HG02938 (cell line): ENCODE measurements at regions not wholly inside any gene's neighbourhood (a gene's known extent, or its start where the extent isn't known, plus 50 kb on each side); places are given as distances from the start of the nearest gene placed in this dataset.

Experiments
- ATAC-seq: cut with Tn5 transposase; IDR thresholded peaks from one replicate; pipeline ENCODE4 v1.9.1; 2021; ENCODE audit warnings: mild to moderate bottlenecking, moderate library complexity; ENCODE audit not compliant: unreplicated experiment

DNA sequence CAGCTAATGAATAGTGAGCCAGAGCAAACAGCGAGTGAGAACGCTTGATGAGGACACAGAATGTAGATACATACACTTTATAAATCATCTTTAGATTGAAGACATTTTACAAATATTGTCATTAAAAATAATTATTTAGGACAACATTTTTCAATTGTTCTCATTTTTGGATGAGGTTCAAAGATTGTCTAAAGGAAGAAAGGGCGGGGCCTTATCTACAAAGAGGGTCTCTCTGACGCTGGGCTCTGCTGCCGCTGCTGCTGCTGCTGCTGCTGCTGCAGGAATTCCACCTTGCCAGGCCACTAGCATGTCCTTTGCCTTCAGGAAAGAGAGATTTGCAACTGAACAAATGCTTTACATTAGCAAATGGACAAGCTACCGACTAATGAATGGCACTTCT lies 220.7 kb upstream of the TMEM161B start:
- ATAC-seq: no peak

GRCh38 chr5:88488561-88488960 lies 219.9 kb upstream of the TMEM161B start:
- no peak for ATAC-seq

DNA sequence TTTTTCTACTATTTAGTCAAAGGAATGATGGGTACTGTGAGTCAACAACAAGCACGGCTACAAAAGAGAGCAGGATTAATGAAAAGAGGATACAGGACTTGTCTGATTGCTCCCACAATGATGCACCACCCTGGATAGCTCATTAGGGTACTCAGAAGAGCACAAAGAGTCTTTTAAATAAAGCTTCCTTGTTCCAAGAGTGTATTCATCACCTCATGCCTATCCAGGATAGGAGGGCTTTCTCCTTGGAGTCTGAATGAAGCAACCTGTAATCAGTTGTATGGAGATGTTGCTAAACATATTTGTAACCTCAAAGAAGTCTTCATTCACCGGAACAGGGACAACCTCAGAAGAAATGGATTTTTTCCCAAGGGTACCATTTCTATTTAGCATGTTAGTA lies 219.5 kb upstream of the TMEM161B start:
- no peak for ATAC-seq

GRCh38 chr5:88487066-88487465 lies 218.4 kb upstream of the TMEM161B start:
- ATAC-seq: no peak

DNA sequence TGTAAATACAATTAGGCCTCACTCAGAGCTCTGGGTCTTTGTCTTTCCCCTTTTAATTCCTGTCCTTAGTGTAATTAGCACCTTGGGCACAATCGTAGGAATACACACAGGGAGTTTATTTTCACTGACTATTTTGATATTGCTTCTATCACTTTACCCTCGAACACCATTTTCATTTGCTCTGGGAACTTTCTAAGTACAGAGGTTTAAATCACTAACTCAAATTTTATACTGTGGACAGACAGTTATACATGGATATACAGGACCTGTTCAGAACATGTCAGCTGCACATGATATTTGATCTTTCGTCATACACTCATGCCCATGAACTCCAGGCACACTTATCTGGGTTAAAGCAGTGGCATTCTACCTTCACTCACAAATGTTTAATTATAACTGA lies 217.8 kb upstream of the TMEM161B start:
- ATAC-seq: no peak

GRCh38 chr5:88485531-88485930 lies 216.9 kb upstream of the TMEM161B start:
- ATAC-seq: no peak

DNA sequence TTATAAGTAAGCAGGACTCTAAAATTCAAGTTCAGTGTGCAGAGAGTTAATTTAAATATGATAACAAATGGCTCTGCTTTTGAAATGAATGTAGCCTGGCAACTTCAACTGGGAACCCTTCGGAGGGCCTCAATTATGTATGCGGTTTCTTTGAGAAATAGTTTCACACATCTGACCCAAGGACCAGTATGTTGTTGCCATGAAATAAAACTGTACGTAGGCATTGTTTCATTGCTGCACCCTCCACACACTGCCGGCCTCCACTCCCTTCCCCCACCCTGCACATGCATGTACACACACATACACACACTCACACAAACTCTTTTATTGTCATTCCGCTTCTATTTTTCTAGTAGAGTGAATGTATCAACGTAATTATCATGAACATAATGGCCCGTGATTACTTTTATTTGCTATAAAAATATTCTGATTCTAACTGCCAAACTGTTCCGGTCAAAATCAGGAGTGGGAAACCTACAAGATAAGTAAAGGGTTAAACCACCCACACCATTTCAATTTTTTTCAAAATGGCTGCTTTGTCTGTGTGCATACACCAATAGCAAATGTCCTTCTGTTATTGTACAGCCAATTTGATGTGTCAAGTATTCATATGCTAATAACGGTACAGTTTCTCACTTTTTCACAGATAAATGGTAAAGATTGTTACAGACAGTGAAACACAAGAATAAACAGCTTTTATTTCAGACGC lies 215.5 kb upstream of the TMEM161B start:
- no peak for ATAC-seq

DNA sequence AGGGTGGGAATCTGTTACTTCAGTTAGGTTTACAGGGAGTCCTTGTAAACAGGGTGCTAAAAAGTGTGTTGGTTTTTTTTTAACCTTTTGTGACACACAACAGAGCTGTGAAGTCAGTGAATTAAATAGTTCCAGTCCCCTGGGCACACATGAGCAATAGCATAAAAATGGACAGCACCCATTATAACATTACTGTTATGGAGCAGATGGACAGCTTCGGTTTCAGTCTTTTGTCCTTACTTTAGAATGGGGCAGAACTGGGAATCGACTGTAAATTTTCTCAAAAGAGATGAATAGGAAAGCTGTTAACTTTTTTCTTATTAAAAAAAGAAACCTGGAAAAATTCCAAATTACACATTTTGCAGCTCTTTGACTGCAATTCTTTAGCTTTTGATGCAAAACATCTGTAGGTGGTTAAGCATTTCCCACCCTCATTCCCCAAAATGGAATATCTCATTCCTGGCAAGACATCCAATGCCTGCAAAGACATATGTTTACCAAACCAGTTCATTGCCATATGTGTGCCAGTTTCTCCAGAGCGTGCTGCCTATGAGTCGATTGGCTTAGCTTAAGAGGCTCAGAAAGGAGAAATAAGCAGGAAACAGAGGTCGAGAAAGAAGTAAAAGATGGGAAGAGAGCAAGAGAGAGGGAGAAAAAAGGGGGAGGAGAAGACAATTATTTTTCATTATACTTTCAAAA lies 212.3 kb upstream of the TMEM161B start:
- ATAC-seq: no peak

- no peak for ATAC-seq
Measured at GRCh38 chr5:88480245-88480644, 211.6 kb upstream of the TMEM161B start.

DNA sequence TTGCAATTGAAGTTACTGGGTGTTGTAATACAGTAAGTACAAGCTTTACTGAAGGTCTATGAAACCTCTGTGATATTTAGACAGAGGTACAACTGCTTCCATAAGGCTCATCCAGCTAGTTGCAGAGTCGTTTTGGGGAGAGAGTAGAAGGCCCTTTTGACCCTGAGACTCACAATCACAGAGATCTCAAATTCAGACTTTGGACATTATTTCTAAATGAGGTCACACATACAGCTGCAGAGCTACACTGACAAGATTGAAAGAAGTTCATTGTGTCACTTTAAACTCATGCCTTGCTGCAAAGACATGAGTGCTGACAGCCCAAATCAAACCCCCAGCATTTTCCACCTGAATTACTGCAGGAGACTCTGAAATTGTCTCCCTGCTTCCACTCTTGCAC lies 205.9 kb upstream of the TMEM161B start:
- no peak for ATAC-seq

DNA sequence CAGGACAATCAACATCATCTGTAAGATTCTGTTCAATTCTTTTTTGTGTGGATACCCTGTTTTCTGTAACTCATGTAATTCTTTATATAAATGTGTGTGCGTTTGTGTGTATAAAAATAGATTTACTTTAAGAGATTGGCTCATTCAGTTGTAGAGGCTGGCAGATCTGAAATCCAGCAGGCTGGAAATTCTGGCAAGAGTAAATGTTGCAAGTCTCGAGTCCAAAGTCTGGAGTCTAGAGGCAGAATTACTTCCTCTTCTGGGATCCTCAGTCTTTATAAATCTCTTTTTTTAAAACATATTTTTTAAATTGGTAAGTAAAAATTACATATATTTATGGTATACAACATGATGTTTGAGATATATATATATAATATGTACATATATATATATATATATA lies 202.1 kb upstream of the TMEM161B start:
- ATAC-seq: no peak

GRCh38 chr5:88459971-88460370 lies 191.3 kb upstream of the TMEM161B start:
- no peak for ATAC-seq

GRCh38 chr5:88452820-88453219 lies 184.2 kb upstream of the TMEM161B start:
- ATAC-seq: no peak

GRCh38 chr5:88450239-88450638 lies 181.6 kb upstream of the TMEM161B start:
- ATAC-seq: no peak

GRCh38 chr5:88438006-88438405 lies 169.4 kb upstream of the TMEM161B start:
- no peak for ATAC-seq

- no peak for ATAC-seq
Measured at GRCh38 chr5:88436290-88436689, 167.6 kb upstream of the TMEM161B start.

- ATAC-seq: no peak
Measured at GRCh38 chr5:88428633-88429032, 160.0 kb upstream of the TMEM161B start.

- no peak for ATAC-seq
Measured at GRCh38 chr5:88426441-88426840, 157.8 kb upstream of the TMEM161B start.

GRCh38 chr5:88425124-88425523 lies 156.5 kb upstream of the TMEM161B start:
- ATAC-seq: no peak

- no peak for ATAC-seq
Measured at GRCh38 chr5:88419931-88420330, 151.3 kb upstream of the TMEM161B start.

- no peak for ATAC-seq
Measured at GRCh38 chr5:88407341-88407740, 138.7 kb upstream of the TMEM161B start.

DNA sequence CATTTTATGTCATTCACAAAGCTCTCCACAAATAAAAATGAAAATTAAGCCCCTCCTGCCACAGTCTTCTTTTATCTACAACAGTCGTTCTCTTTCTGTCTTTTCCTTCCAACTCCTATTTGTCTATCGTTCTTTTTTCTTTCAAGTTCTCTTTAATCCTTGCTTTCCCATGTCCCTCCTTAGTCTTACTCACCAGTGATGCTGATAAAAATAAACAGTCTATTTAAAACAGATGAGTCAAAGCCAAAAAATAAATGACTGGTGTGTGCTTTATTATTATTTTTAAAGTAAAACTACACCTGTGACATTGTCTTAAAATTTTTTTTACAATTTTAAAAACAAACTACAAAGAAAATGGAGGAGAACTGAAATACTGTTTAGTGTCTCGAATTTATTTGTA lies 137.1 kb upstream of the TMEM161B start:
- no peak for ATAC-seq

DNA sequence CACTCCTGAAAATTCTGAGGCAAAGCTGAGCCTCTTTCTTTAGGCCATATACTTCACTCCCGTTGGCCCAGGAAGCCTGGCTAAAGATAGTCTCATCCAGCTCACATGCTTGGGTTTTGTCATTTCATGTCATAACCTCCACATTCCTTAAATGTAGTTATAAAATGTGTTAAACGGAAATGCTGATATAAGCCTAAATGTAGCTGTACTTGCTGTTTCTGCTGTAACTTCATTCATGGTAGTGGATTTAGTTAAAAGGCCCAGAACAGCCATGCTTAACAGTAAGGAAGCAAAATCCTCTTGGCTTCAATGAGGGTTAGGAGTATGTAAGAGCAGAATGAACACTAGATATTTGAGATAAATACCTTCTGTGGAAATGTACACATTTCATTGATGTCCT lies 135.8 kb upstream of the TMEM161B start:
- ATAC-seq: no peak
